ENCODE measurements at regions not wholly inside any gene's neighbourhood (a gene's known extent, or its start where the extent isn't known, plus 50 kb on each side); places are given as distances from the start of the nearest gene placed in this dataset.

DNA sequence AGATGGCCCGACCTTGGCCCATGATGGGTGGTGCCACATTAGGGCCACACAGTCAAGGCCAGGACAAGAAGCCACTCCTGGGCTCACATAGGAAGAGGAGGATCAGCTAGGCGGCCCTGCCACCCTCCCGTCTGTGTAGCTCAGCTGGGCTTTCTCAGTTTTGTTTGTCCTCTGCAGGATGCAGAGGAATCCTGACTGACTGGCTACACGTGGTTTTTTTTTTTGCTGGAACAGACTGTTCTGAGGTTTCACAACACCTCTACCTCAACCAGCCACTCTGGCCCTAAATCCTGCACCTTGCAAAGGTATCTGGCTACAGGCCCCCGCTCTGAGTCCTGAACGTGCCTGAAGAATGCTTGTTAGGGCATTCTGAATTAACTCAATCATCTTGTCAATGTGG is 88.3 kb upstream of the MSX2 start:
- TF ChIP-seq EZH2 (IDR thresholded peaks at IDR 0.05; ENCODE audit: borderline replicate concordance, control insufficient read depth, low read depth, low read length) = no peak
- TF ChIP-seq, protein P1, sequence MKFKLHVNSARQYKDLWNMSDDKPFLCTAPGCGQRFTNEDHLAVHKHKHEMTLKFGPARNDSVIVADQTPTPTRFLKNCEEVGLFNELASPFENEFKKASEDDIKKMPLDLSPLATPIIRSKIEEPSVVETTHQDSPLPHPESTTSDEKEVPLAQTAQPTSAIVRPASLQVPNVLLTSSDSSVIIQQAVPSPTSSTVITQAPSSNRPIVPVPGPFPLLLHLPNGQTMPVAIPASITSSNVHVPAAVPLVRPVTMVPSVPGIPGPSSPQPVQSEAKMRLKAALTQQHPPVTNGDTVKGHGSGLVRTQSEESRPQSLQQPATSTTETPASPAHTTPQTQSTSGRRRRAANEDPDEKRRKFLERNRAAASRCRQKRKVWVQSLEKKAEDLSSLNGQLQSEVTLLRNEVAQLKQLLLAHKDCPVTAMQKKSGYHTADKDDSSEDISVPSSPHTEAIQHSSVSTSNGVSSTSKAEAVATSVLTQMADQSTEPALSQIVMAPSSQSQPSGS (IDR thresholded peaks at IDR 0.05; ENCODE audit: low read length) = no peak

Measured in GM12878 (cell line).